ENCODE measurements at regions not wholly inside any gene's neighbourhood (a gene's known extent, or its start where the extent isn't known, plus 50 kb on each side); places are given as distances from the start of the nearest gene placed in this dataset.

DNA sequence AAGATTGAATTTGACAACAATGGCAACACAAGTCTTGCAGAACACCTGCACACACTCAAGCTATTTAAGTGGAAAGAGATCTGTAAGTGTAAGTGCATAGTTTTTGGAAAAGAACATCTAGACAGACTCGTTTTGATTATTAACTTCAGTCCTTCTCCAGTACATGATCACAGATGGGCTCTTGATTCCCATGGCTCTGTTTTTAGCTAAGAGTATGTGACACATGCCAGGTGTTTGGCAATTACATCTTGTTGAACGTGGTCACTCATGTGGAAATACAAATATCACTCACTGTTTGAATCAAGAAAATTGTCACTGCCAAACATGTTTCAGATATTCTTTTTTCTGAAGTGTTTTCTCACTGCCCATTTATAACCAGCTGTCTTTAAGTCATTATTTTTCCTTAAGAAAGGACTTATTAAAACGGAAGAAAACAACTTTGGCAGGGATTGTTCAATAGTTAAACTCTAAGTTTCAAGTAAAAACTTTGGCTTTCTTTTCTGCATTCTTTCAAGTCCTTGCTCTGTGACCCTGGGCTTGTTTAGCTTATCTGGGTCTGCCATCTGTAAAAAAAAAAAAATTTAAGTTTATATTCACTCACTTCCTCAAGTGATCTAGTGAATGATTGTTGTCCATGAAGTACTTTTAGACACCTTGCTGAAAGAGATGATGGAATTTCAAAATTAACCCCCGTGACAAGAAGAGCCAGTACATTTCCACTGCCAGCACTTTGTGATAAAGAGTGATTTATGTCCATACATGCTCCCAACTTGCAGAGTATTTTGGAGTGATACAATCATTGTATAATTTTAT, 125.4 kb downstream of the ATXN3L start:
- TF ChIP-seq CTCF (IDR thresholded peaks at IDR 0.05) (no peak), POLR2A (IDR thresholded peaks at IDR 0.05) (no peak), EP300 (IDR thresholded peaks at IDR 0.05) (no peak)

Data from gastroesophageal sphincter (tissue), 3 donors.